Spleen (tissue), 11 donors: ENCODE measurements at regions not wholly inside any gene's neighbourhood (a gene's known extent, or its start where the extent isn't known, plus 50 kb on each side); places are given as distances from the start of the nearest gene placed in this dataset.

Source experiments
- DNase-seq: peaks from one replicate; pipeline ENCODE4 v3.0.0-alpha.2; 2020
- H3K27ac ChIP-seq, 8 donors: fragments of 200-600 bp; sonication (generic) in 7 of 8; 1 replicate in 4 of 8; 2 replicates in 4 of 8; pipeline versions ENCODE4 v1.5.0 to v1.8.0; 2016 to 2021; ENCODE audit warnings: inconsistent platforms in 4 of 8, mild to moderate bottlenecking in 4 of 8, moderate library complexity in 1 of 8
- H3K27me3 ChIP-seq, 7 donors: fragments of 200-600 bp; sonication (generic) in 6 of 7; replicated peaks in 1 of 7; 1 replicate in 4 of 7; 2 replicates in 3 of 7; pipeline versions ENCODE4 v1.5.0 to v1.8.0; 2016 to 2021; ENCODE audit warnings: inconsistent platforms in 3 of 7, mild to moderate bottlenecking in 1 of 7
- H3K36me3 ChIP-seq, 6 donors: fragments of 200-600 bp; sonication (generic) in 5 of 6; 1 replicate in 4 of 6; 2 replicates in 2 of 6; pipeline versions ENCODE4 v1.5.0 to v1.8.0; 2016 to 2021; ENCODE audit warnings: inconsistent platforms in 2 of 6
- H3K4me1 ChIP-seq, 6 donors: fragments of 200-600 bp; sonication (generic) in 5 of 6; 1 replicate in 3 of 6; 2 replicates in 3 of 6; pipeline versions ENCODE4 v1.5.0 to v1.8.0; 2016 to 2021; ENCODE audit warnings: inconsistent platforms in 3 of 6
- H3K4me3 ChIP-seq, 8 donors: fragments of 200-600 bp; sonication (generic) in 7 of 8; 1 replicate in 4 of 8; 2 replicates in 4 of 8; pipeline versions ENCODE4 v1.5.0 to v1.8.0; 2016 to 2021; ENCODE audit warnings: inconsistent platforms in 4 of 8, mild to moderate bottlenecking in 4 of 8, moderate library complexity in 2 of 8
- H3K9me3 ChIP-seq, 8 donors: fragments of 200-600 bp; sonication (generic) in 7 of 8; 1 replicate in 4 of 8; 2 replicates in 4 of 8; pipeline versions ENCODE4 v1.5.0 to v1.8.0; 2016 to 2021; ENCODE audit warnings: inconsistent platforms in 4 of 8
- CTCF ChIP-seq, 11 experiments: fragments of 200-600 bp in 7 of 11; fragments of 450-650 bp in 4 of 11; sonication (generic) in 4 of 11; IDR thresholded peaks in 8 of 11; conservative IDR thresholded peaks in 3 of 11; 1 replicate in 7 of 11; 2 replicates in 4 of 11; pipeline versions ENCODE4 v1.4.0 to v1.8.0; 2016 to 2021; ENCODE audit warnings: antibody characterized with exemption in 11 of 11, inconsistent platforms in 4 of 11, mild to moderate bottlenecking in 1 of 11
- POLR2A ChIP-seq, 3 donors: fragments of 450-650 bp; IDR thresholded peaks; one replicate each; pipeline ENCODE4 v1.5.1; 2017; ENCODE audit warnings: antibody characterized with exemption in 3 of 3, mild to moderate bottlenecking in 1 of 3
- POLR2AphosphoS5 ChIP-seq, 3 donors: sonication (generic); formaldehyde crosslinking; IDR thresholded peaks; one replicate each; pipeline ENCODE4 v1.5.1; 2017; ENCODE audit warnings: antibody characterized with exemption in 3 of 3
- WGBS, 5 donors: extraction: QIAGEN DNeasy Blood & Tissue Kit in 3 of 5; methylation state at CpG; one replicate each; pipeline versions ENCODE4 v1.1.5 to v1.1.7; 2013 to 2018; 5-methylcytosine and 5-hydroxymethylcytosine counted together
- intact Hi-C: fragments of 100-400 bp; cut with DNase I; formaldehyde crosslinking; loops from one replicate; pipeline ENCODE4 v1.15.0; 2023; ENCODE audit warnings: low total_unique reads
- donor health status: healthy with polysubstance abuse.
- donor health status: DM: no; HTN: no; CAD: no; lungs with moderate emphysema.
- donor health status: DM: no; HTN: no; CAD: no.
- donor health status: Bipolar disorder and iron deficiency.
- donor health status: healthy.
- donor health status: DM: no; HTN: no; CAD: no.
- donor health status: DM: yes; HTN: yes; CAD: no.

GRCh38 chr16:55048745-55049144 lies 118.1 kb downstream of the IRX5 start:
- DNase-seq: no peak

GRCh38 chr16:55051571-55052347 lies 121.1 kb downstream of the IRX5 start:
- no peak overlapping the region for H3K27ac ChIP-seq
- intact Hi-C loops: no loop called here
- peaks cover 0 to 6% (median 0%) of the 10 kb centered on the region in 6 donors for H3K4me1 ChIP-seq
- WGBS, 5 donors: 68 to 76% (median 70%) methylated on average over 7 of the region's 7 CpGs
- TF ChIP-seq POLR2A (IDR thresholded peaks at IDR 0.05) (no peak), CTCF (IDR thresholded peaks at IDR 0.05 in 8 of 11, conservative IDR thresholded peaks at IDR 0.05 in 3 of 11) (no peak), POLR2AphosphoS5 (IDR thresholded peaks at IDR 0.05) (no peak)
- DNase-seq: peak; percentile 37
- peaks cover 4 to 32% (median 8%) of the 10 kb centered on the region in 7 donors for H3K27me3 ChIP-seq
- H3K4me3 ChIP-seq: no peak overlapping the region
- H3K36me3 ChIP-seq: no peaks in the 10 kb centered on the region
- peaks cover 0 to 14% (median 0%) of the 10 kb centered on the region in 8 donors for H3K9me3 ChIP-seq

More at GRCh38 chr16:55048745-55049144, 118.1 kb downstream of the IRX5 start:
- Histone ChIP-seq H3K27ac (no peak overlapping the region), H3K9me3 (no peaks in the 10 kb centered on the region), H3K36me3 (no peaks in the 10 kb centered on the region), H3K4me1 (no peaks in the 10 kb centered on the region), H3K27me3 (peaks cover 0 to 18% (median 0%) of the 10 kb centered on the region in 7 donors), H3K4me3 (no peak overlapping the region)
- TF ChIP-seq POLR2AphosphoS5 (IDR thresholded peaks at IDR 0.05) (no peak), POLR2A (IDR thresholded peaks at IDR 0.05) (no peak), CTCF (IDR thresholded peaks at IDR 0.05 in 8 of 11, conservative IDR thresholded peaks at IDR 0.05 in 3 of 11) (no peak)
- intact Hi-C loops: no loop called here
- 72 to 86% (median 81%) methylated on average over 5 of the region's 5 CpGs for WGBS, 5 donors

GRCh38 chr16:55052348-55052734 lies 121.7 kb downstream of the IRX5 start:
- intact Hi-C loops: no loop called here
- peaks cover 5 to 38% (median 12%) of the 10 kb centered on the region in 7 donors for H3K27me3 ChIP-seq
- no peak for DNase-seq
- peaks cover 0 to 14% (median 0%) of the 10 kb centered on the region in 8 donors for H3K9me3 ChIP-seq
- no peak for TF ChIP-seq POLR2AphosphoS5 (IDR thresholded peaks at IDR 0.05)
- TF ChIP-seq POLR2A (IDR thresholded peaks at IDR 0.05): no peak
- no peak for TF ChIP-seq CTCF (IDR thresholded peaks at IDR 0.05 in 8 of 11, conservative IDR thresholded peaks at IDR 0.05 in 3 of 11)
- no peak overlapping the region for H3K27ac ChIP-seq
- WGBS, 5 donors: 78 to 91% (median 87%) methylated on average over 2 of the region's 2 CpGs
- H3K36me3 ChIP-seq: no peaks in the 10 kb centered on the region
- peaks cover 0 to 8% (median 0%) of the 10 kb centered on the region in 6 donors for H3K4me1 ChIP-seq
- H3K4me3 ChIP-seq: no peak overlapping the region

GRCh38 chr16:55052741-55053415 lies 122.2 kb downstream of the IRX5 start:
- WGBS, 5 donors: 78 to 93% (median 88%) methylated on average over 9 to 11 of the region's 11 CpGs
- intact Hi-C loops: no loop called here

More at GRCh38 chr16:55052741-55053415, 122.2 kb downstream of the IRX5 start:
- Histone ChIP-seq H3K36me3 (no peaks in the 10 kb centered on the region), H3K4me1 (peaks cover 0 to 8% (median 0%) of the 10 kb centered on the region in 6 donors), H3K9me3 (peaks cover 0 to 14% (median 0%) of the 10 kb centered on the region in 8 donors), H3K27ac (no peak overlapping the region), H3K27me3 (peaks cover 5 to 43% (median 17%) of the 10 kb centered on the region in 7 donors), H3K4me3 (no peak overlapping the region)
- no peak for TF ChIP-seq POLR2AphosphoS5 (IDR thresholded peaks at IDR 0.05)
- no peak for TF ChIP-seq CTCF (IDR thresholded peaks at IDR 0.05 in 8 of 11, conservative IDR thresholded peaks at IDR 0.05 in 3 of 11)
- TF ChIP-seq POLR2A (IDR thresholded peaks at IDR 0.05): no peak
- peak; percentile 57 for DNase-seq
